NCI-H82 (cell line): ENCODE measurements at regions not wholly inside any gene's neighbourhood (a gene's known extent, or its start where the extent isn't known, plus 50 kb on each side); places are given as distances from the start of the nearest gene placed in this dataset.

Experiments used
- DNase-seq: peaks from one replicate; lab custom pipeline; 2025; lab: John Stamatoyannopoulos, UW

- peak; percentile 80 for DNase-seq
Observed at GRCh38 chr6:166751051-166751595, 124.1 kb upstream of the RPS6KA2 start.

GRCh38 chr6:166750108-166750793, 123.2 kb upstream of the RPS6KA2 start:
- no peak for DNase-seq

GRCh38 chr6:166749666-166750065, 122.6 kb upstream of the RPS6KA2 start:
- no peak for DNase-seq

GRCh38 chr6:166747644-166748595, 120.9 kb upstream of the RPS6KA2 start:
- DNase-seq = peak; percentile 8

GRCh38 chr6:166745801-166746668, 119.0 kb upstream of the RPS6KA2 start:
- DNase-seq = no peak

GRCh38 chr6:166744223-166745134, 117.4 kb upstream of the RPS6KA2 start:
- no peak for DNase-seq

GRCh38 chr6:166743406-166744222, 116.6 kb upstream of the RPS6KA2 start:
- no peak for DNase-seq

- DNase-seq = no peak
Observed at GRCh38 chr6:166742981-166743380, 115.9 kb upstream of the RPS6KA2 start.

GRCh38 chr6:166739976-166740318, 112.9 kb upstream of the RPS6KA2 start:
- no peak for DNase-seq

GRCh38 chr6:166739117-166739975, 112.3 kb upstream of the RPS6KA2 start:
- no peak for DNase-seq

GRCh38 chr6:166738386-166739116, 111.5 kb upstream of the RPS6KA2 start:
- no peak for DNase-seq

- DNase-seq = no peak
Observed at GRCh38 chr6:166737261-166737660, 110.2 kb upstream of the RPS6KA2 start.

GRCh38 chr6:166736634-166737033, 109.6 kb upstream of the RPS6KA2 start:
- no peak for DNase-seq

GRCh38 chr6:166733900-166734299, 106.8 kb upstream of the RPS6KA2 start:
- no peak for DNase-seq

- DNase-seq = no peak
Observed at GRCh38 chr6:166729658-166730057, 102.6 kb upstream of the RPS6KA2 start.

- DNase-seq = no peak
Observed at GRCh38 chr6:166728884-166729530, 102.0 kb upstream of the RPS6KA2 start.

GRCh38 chr6:166726201-166726600, 99.2 kb upstream of the RPS6KA2 start:
- no peak for DNase-seq

- no peak for DNase-seq
Observed at GRCh38 chr6:166725571-166725970, 98.5 kb upstream of the RPS6KA2 start.
